Inflammatory macrophage treated with lipopolysaccharide for 1 hour (primary cell): ENCODE measurements at regions not wholly inside any gene's neighbourhood (a gene's known extent, or its start where the extent isn't known, plus 50 kb on each side); places are given as distances from the start of the nearest gene placed in this dataset.

Experiments
- DNase-seq, 2 donors: peaks; one replicate each; pipeline ENCODE4 v3.0.0-alpha.2; 2020 to 2022

DNA sequence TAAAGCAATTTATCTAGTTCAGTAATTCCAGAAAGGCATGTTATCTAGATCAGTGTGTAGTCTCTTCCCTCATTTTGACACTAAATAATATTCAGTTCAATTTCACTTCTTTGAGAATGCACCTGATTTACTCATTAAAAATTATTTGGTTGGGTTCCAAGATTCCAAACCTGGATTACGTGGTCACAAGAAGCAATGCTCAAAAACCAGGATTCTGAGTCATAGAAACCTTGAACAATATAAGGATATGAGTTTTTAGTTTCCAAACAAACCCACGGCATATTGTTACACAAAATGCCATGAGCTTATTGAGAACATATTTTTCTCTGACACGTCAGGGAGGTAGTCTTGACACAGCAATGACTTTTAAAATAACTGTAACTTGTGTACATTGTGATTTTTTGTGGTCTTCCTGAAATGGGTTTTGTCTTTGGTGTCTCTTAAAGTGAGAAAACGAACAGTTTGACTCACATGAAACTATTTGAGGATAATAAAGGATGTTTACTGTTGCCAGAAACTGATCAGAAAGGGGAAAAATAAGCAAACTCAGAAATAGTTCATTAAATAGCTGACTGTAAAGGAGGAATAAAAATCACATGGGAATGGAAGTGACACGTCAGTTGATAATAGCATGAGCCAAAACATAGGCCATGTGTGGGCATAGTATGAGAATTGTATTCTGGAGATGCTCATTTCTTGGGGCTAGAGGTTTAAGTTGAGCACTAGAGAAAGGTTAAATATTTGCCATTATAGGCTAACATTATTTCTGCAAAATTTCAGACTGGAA lies 617.7 kb upstream of the CDH2 start:
- no peak for DNase-seq

DNA sequence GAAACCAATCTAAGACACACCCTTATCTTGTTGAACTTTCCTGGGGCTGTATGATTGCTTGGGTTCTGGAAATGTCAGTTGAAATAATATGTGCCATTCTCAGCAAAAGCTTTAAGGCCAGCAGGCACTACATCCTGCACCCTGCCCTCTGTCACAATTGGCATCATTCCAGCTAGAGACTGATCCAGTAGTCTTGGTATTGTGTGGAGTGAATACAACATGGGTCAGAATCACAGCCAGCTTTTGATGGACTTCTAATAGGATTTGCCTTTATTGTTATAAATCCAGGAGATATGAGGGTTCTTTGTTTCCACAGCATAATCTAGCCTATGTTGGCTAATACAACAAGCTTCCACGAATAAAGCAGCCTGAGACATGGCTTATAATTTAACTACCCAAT lies 617.0 kb upstream of the CDH2 start:
- no peak for DNase-seq

DNA sequence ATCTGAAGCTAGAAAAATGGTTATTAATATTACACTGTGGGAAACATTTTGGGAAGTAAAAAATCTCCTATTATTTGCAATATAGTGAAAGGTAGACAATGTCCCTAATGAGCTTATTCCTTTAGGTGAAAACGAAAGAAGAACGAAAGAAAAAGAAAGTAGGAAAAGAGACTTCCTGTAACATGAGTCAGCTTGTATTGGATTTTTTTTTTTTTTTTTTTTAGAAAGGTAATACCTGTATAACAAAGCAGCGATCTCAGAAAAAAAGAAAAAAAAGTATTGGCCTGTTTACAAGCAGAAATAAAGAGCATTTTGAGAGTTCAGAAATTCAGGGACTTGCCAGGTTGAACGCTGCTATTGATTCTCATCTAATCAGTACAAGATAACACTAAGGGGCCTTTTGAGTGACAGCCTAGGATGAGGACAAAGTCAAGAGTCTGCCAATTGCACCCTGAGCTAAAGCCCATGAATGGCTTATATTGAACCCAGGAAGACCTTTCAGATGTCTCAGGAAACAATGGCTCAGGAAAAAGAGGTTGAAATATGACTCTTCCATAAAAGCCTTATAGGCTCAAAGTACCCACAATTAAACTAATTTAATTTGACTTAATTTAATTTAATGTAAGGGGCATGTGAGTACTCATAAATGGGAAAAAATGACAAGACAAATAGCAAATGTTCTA lies 615.6 kb upstream of the CDH2 start:
- no peak for DNase-seq

DNA sequence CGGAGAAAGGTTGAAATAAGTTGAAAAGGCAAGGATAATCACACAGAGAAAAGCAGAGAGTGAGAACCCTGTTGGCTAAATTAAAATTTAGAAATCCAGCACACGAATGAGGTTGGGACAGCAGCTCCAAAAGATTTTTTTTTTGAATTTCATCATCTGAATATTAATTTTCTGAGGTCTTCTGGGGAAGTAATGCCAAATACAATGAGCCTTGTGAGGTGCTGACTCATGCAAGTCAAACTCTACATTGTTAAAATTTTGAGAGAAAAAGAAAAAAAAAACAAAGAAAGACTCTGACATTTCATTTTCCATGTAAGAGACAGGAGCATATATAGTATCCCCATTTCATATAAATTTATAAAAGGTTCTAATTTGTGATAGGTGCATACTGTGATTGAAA lies 614.2 kb upstream of the CDH2 start:
- DNase-seq = no peak

DNA sequence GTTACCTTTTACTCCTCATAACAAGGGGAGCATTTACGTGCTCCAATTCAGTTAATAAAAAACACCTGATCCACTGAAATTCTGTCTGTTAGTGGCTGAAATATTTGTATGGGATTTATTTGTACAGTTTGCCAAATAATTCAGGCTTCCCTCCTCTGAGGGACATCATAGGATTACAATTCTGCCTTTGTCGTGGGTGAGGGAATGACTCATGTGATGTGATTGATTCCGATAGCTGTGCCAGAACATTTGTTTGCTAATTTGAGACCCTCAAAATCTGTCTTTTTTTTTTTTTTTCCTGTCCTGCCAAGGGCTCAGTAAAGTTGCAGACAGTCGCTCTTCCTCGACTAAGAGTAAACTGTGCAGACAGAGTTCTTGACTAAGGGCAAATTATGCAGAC lies 612.6 kb upstream of the CDH2 start:
- DNase-seq = no peak

DNA sequence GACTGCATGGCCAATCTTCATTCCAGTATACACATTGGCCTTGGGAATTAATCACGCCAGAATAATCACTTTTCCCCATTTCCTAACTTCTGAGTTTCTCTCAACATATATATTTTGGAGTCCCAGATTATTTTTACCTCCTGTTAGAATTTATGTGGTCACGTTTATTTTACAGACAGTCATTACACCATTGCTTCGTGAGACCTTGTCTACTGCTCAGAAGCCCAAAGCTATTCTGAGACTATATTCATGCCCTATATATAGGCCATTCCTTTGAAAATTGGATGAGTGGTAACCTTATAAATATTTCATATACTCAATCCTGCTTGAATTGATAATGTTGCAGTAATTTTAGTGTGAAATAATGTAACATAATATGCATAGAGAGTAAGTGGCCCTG lies 610.0 kb upstream of the CDH2 start:
- DNase-seq = no peak

DNA sequence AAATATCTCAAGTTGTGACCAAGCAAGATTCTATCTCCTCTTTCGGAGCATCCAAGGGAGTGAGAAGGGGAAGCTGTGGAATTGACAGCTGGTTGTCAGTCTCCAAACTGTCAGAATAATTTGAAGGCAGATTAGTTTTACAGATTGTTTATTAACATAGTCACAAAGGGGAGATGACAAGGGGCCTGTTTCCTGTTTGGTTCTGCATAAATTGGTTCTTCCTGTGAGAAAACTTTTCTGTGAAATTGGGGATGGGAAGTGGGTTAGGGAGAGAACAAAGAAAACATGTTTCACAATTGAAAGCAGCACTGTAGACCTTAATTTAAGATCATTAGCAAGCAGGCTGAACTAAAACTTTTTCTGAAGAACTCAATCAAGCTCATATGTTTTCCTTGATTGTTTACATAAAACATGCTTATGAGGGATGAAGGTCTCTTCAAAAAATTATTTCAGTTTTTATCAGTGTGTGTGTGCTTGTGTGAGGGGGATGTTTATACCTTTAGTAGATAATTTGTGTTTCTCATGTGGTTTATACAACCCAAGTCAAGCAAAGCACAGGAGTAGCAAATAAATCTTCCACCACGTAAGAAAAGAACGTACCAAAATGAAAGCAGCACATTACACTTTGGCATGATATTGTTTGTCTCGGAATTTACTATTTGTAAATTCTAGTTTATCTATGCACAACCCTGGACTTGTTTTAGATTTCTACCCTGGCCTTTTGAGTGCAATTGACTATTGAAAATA lies 604.9 kb upstream of the CDH2 start:
- DNase-seq = no peak

DNA sequence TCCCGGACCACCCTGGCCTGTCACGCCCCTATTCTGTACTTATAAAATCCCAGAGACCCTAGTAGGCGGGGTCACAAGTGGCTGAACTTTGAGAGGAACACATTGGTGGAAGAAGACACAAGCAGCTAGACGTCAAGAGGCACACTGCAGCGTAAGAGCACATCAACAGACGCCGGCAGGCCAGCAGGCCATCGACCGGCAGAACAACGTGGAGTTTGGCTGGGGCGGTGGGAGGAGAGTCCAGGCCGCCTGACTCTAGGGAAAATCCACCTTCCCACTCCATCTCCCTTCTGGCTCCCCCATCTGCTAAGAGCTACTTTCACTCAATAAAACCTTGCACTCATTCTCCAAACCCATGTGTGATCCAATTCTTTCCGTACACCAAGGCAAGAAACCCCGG lies 601.8 kb upstream of the CDH2 start:
- DNase-seq = no peak

DNA sequence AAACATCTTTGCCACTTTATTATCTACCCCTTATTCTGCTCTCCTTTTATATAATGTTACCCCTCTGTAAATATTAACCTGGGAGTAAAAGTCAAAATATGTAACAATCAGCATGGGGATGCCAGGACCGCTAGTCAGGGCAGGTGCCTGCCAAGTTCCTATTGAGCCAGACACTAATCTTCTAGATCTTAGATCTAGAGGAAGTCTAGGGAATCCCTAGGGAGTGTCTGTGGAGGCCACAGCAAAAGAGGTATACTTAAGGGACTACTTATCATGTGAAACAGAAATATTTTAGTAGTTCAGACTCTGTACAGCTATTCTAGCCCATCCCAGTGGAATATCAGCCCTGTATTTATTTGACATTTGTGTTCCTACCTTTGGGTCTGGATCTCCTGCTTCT lies 600.8 kb upstream of the CDH2 start:
- no peak for DNase-seq

DNA sequence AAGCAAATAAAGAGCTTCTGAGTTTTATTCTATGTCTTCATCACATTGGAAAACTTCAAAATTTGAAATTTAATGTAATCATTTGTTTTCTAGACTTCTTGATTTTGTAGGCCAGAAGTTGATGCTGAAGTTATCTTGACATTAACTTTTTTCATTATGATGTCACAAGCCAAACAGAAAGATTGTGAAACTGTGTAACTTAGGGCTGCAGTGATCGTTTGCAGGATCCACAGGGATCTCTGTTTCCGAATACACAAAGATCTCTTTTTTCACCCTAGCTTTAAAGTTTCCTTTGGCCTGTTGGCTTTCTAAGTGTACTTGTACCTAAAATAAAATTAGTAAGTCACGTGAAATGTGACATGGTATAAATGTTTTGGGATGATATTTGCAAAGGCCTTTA lies 594.9 kb upstream of the CDH2 start:
- DNase-seq = no peak

DNA sequence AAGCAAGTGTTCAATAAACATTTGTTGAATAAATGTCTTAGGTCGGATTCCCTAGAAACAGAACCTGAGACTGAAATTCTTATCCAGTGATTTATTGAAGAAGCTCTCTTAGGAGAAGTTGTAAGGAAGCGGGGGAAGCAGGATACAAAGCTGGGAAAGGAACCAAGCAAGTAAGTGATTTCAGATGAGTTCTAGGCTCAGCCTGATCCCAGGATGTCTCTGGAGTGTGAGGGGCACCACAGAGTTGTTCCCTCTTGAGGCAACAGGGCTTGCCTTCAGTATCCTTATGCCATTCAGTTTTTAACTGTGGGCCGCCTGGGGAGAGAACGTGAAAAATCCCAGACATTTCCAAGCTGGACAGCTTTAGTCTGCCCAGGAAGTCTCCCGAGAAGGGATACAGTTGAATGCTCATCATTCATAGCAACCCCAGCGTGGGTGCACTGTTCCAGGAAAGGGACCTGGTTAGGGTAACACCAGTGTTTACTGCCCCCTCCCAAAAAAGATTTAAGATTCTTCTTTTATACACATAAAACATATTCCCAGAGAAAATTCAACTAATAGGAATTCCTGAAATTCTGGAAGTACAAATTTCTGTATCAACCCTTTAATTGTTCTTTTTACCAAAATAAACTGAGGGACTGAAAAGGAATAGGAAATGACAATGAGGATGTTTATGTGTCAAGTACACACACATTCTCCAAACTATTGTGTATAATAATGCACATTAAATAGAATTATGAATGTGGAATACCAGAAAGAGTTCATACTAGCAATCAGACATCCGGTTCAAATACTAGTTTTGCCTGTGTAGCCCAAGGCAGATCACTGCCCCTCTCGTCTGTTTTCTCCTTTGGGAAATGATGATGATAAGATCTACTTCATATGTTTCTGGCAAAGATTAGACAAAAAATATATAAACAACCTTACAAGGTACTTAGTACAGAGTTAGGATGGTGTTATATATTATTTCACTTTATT lies 592.1 kb upstream of the CDH2 start:
- DNase-seq = no peak

DNA sequence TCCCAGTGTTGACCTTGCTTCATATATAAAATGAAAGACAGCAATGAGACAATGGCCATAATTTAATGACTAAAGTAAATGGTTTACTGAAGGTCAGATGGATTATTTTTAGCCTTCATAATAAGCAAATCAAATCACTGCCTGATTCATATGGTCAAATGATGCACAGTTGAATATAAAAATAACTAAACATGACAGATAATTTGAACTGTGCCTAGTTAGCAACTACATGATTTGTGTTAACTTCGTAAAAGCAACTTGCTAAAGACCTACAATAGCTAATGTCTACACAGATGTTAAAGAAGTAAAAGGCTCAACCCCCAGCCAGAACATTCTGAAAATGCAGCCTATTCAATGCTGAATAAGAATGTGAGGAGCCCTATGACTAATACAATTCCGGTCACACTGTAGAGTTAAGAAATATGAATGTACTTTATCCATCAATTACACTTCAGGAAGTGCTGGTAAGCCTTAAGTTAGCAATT lies 590.8 kb upstream of the CDH2 start:
- DNase-seq = no peak

DNA sequence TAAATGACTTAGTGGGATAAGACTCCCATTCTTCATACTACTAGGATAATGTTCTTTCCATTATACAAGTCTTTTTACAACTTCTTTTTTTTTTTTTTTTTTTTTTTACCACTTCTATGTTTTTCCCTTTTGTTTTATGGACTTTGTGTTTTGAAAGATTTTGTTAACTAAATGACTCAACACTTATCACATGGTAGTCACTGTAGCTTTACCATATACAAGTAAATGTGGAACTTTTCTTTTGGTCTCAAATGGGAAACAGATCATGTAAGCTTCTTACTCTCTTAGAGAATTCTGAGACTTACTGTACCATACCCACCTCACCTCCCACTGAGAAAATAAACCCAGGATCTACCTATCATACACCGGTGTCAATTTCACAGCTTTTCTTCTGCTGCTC lies 590.3 kb upstream of the CDH2 start:
- DNase-seq = no peak

DNA sequence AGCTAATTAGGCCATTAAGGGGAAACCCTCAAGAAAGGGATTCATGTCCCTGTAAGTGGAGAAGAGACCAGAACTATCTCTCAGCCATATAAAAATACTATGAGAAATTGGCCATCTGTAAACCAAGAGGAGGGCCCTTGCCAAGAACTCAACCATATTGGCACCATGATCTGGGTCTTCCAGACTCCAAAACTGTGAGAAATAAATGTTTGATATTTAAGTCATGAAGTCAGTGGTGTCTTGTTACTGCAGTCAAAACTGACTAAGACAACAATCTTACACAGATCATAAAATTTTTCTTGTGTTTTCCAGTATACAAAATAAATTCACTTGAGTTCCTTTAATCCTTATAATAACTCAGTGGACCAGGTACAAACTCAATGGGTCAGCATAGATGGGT lies 589.8 kb upstream of the CDH2 start:
- no peak for DNase-seq

DNA sequence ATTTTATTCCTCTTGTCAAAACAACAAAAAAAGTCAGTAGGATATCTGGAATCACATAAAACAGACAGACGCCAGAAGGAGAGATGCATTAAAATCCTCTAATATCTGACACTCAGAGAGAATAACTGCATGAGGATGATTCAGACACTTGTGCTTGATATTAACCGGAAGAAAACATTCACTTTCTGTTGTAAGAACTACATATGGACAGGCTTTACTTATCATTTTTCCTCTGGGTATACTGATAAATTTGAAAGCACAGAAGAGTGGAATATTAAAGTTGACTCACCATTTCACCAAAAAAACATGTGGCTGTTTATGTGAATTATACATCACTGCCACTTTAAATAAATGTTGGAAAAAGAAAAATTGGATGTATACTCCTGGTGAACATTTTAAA lies 589.1 kb upstream of the CDH2 start:
- DNase-seq = no peak

DNA sequence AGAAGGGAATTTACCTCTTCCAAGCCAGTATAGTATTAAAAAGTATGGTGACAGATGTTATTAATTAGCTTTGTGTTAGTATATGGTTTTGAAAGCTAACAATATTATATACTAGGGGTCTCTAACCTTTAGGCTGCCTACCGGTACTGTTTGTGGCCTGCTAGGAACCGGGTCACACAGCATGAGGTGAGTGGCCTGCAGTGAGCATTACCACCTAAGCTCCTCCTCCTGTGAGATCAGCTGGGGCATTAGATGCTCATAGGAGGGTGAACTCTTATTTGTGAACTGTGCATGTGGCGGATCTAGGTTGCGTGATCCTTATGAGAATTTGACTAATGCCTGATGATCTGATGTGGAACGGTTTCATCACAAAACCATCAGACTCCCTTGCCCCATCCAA lies 583.4 kb upstream of the CDH2 start:
- DNase-seq = no peak

DNA sequence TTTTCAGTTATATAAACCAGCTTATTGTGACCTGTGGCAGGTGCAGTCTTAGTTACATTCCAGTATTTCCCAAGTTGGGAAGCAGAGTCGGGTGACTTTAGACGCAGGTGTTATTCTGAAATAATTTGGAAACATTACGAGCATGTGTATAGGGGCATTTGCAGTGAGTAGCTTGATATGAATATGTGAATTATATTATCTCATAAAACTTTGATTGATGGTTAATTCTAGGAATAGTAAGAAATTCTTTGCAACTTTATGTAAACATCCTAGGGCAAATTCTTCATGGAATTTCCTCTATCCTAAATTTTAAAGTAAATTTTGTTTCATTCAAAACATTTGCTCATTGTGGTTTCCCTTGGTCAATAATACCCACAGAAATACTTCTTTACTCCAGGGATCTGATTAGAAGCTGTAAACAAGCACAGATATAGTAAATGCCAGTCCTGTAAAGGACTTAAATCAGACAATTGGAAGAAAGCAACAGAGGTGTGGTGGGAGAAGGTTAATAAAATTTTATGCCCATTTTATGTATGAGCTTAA lies 580.6 kb upstream of the CDH2 start:
- DNase-seq = no peak

DNA sequence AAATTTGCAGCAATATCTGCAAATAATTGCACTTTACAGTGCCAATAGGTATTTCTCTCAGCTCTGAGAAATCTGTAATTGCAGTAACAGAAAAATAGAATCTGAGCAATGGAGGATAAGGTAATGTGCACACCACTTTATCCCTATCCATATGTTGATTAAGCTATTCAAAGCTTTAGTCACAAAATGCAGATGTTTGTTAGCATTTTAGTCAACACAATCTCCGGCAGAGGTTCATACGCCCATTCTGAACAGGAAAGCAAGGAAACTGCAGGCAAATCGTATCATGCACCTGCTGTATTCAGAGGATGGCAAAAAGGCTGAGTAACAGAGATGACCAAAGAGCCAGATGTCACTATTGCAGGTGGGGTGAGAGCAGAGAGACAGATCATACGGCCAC lies 566.2 kb upstream of the CDH2 start:
- no peak for DNase-seq

DNA sequence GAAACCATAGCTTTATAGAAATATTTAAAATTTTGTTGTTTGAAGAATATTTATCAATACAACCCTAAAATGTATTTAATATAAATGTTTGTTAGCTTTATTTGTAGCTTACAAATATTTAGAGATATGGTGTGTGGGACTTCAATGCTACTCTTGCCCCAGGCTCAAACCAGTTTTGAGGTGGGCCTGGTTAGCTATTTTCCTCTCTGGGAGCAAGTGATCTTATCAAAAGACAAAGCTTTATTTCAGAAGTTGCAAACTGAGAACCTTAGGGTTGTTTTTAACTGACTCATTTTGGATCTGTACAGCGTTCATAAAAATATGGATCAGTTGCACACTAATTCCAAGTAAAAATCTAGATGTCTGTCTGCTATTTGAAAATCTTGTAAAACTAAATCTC lies 563.6 kb upstream of the CDH2 start:
- no peak for DNase-seq

DNA sequence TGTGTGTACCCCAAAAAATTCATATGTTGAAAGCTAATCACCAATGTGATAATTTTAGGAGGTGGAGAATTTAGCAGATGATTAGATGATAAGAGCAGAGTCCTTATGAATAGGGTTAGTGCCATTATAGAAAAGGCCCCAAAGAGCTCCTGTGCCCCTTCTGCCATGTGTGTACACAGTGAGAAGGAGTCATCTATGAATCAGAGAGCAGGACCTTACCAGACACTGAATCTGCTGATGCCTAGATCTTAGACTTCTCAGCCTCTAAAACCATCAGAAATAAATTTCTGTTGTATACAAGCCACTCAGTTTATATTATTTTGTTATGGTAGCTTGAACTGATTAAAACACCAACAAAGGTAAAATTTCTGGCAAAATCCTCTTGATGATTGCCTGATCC lies 560.0 kb upstream of the CDH2 start:
- no peak for DNase-seq

DNA sequence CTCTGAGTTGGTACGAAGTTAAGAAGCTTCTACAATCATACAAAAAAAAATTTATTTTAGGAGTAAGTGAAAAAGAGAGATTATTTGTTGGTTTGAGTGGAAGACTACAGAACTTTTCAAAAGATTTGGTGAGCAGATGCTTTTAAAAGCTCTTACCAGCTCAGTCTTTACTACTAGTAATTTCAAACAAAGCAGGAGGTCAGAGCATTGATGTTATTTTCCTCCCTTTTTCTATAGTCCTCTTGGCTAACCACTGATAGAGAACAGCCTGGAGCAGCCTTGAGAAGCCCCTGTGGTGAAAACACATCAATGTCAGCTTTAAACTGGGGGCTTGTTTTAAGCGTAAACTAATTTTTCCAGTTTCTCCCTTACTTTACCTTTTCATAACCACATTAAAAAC lies 559.3 kb upstream of the CDH2 start:
- no peak for DNase-seq

DNA sequence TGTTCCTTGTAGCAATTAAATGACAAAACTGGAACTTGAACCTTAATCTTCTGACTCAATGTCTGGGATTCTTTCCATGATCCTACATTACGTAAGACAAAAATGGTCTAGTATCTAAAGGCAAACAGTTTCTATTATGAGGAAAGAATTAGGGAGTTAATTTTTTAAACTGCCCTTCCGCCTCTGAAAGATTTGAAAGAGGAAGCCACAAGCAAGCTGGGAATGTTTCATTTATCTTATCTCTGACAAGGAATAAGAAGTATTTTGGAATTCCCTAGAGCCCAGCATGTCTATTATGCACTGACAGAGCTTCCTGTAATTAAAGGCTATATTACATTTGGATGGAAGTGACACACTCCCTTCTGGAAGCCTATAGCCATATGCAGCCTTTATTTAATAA lies 558.8 kb upstream of the CDH2 start:
- DNase-seq = no peak

DNA sequence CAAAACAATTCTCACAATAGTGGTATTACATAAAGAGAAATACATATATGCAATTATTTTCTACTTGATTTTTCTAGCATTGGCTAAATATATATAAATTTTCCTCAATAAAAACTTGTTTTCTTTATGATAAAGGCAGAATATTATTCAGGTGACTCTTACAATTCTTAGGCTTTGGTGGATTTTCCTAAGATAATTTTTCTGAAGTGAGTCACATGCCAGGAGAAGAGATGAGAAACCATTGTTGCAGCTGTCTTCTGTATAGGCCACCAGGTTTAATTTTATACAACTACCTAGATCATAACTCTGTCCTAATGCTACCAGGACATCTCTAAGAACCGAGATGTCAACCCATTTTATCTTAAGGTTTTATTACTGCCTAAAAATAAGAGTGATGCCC lies 552.4 kb upstream of the CDH2 start:
- DNase-seq = no peak
